GM23338 (cell line): ENCODE measurements at regions not wholly inside any gene's neighbourhood (a gene's known extent, or its start where the extent isn't known, plus 50 kb on each side); places are given as distances from the start of the nearest gene placed in this dataset.
A peak's percentile ranks its signal among the peaks of the same experiment; 100 is the strongest.

Experiments used
- ATAC-seq: fragments of 200-7000 bp; cut with Tn5 transposase; 3 replicates; pipeline ENCODE4 v1.9.1; 2020
- DNase-seq: peaks from one replicate; pipeline ENCODE4 v3.0.0-alpha.2; 2015; ENCODE audit warnings: low spot score
- H2AFZ ChIP-seq: fragments of 200-600 bp; sonication (generic); 2 replicates; pipeline ENCODE4 v1.8.0; 2016; ENCODE audit warnings: antibody characterized with exemption, mild to moderate bottlenecking, moderate library complexity
- H3F3A ChIP-seq: fragments of 200-600 bp; sonication (generic); replicated peaks from 2 replicates; pipeline ENCODE4 v1.8.0; 2017; ENCODE audit warnings: antibody characterized with exemption, mixed run types, low read depth
- H3K27ac ChIP-seq: fragments of 200-600 bp; sonication (generic); 2 replicates; pipeline ENCODE4 v1.6.1; 2016; ENCODE audit warnings: low read depth
- H3K27me3 ChIP-seq: fragments of 200-600 bp; sonication (generic); 2 replicates; pipeline ENCODE4 v1.8.0; 2016; ENCODE audit warnings: mild to moderate bottlenecking, mixed run types, moderate library complexity; ENCODE audit not compliant: insufficient read depth
- H3K36me3 ChIP-seq: fragments of 200-600 bp; sonication (generic); 2 replicates; pipeline ENCODE4 v1.8.0; 2016; ENCODE audit warnings: mild to moderate bottlenecking; ENCODE audit not compliant: insufficient read depth
- H3K4me1 ChIP-seq: fragments of 200-600 bp; sonication (generic); 2 replicates; pipeline ENCODE4 v1.8.0; 2016; ENCODE audit warnings: mild to moderate bottlenecking, moderate library complexity; ENCODE audit not compliant: insufficient read depth
- H3K4me2 ChIP-seq: fragments of 200-600 bp; sonication (generic); 2 replicates; pipeline ENCODE4 v1.7.1; 2017; ENCODE audit warnings: mixed run types
- H3K4me3 ChIP-seq: fragments of 200-600 bp; sonication (generic); 2 replicates; pipeline ENCODE4 v1.6.1; 2016; ENCODE audit warnings: mixed run types
- H3K79me2 ChIP-seq: fragments of 200-600 bp; sonication (generic); replicated peaks from 2 replicates; pipeline ENCODE4 v1.8.0; 2017; ENCODE audit warnings: mild to moderate bottlenecking; ENCODE audit not compliant: insufficient read depth
- H3K9me2 ChIP-seq: fragments of 200-600 bp; sonication (generic); 2 replicates; pipeline ENCODE4 v1.8.0; 2017; ENCODE audit not compliant: insufficient read depth
- H4K20me1 ChIP-seq: fragments of 200-600 bp; sonication (generic); replicated peaks from 2 replicates; pipeline ENCODE4 v1.8.0; 2017; ENCODE audit warnings: mild to moderate bottlenecking; ENCODE audit not compliant: insufficient read depth
- H3K27ac Mint-ChIP-seq: 2 replicates; pipeline ENCODE4 v1.8.0; 2020; ENCODE audit warnings: inconsistent platforms, mild to moderate bottlenecking, moderate library complexity, mixed read lengths
- H3K27me3 Mint-ChIP-seq: 3 replicates; pipeline ENCODE4 v1.8.0; 2022; ENCODE audit warnings: low read depth, mild to moderate bottlenecking, moderate library complexity, mixed read lengths, inconsistent platforms; ENCODE audit not compliant: insufficient read depth, poor library complexity
- H3K36me3 Mint-ChIP-seq: 3 replicates; pipeline ENCODE4 v1.8.0; 2021; ENCODE audit warnings: low read depth, mild to moderate bottlenecking, inconsistent platforms, moderate library complexity, mixed read lengths
- H3K4me1 Mint-ChIP-seq: 3 replicates; pipeline ENCODE4 v1.8.0; 2020; ENCODE audit warnings: mild to moderate bottlenecking, inconsistent platforms, mixed read lengths
- H3K4me3 Mint-ChIP-seq: 3 replicates; pipeline ENCODE4 v1.8.0; 2021; ENCODE audit warnings: moderate library complexity, mild to moderate bottlenecking, inconsistent platforms, mixed read lengths
- H3K9me3 Mint-ChIP-seq: 3 replicates; pipeline ENCODE4 v1.8.0; 2020; ENCODE audit warnings: moderate library complexity, mild to moderate bottlenecking, inconsistent platforms, mixed read lengths
- EZH2 ChIP-seq: fragments of 200-600 bp; sonication (generic); IDR thresholded peaks from one replicate; pipeline ENCODE4 v1.8.0; 2017; ENCODE audit warnings: antibody characterized with exemption, mild to moderate bottlenecking, low read depth; ENCODE audit not compliant: unreplicated experiment
- NANOG ChIP-seq: IDR thresholded peaks from 2 replicates; pipeline ENCODE4 v1.6.1; 2016; ENCODE audit warnings: antibody characterized with exemption, borderline replicate concordance
- STAT1 ChIP-seq: IDR thresholded peaks from one replicate; pipeline ENCODE4 v1.6.1; 2016; ENCODE audit warnings: antibody characterized with exemption; ENCODE audit not compliant: unreplicated experiment
- ZNF114 ChIP-seq: fragments of 250-450 bp; sonication (Bioruptor Pico); IDR thresholded peaks from 2 replicates; pipeline ENCODE4 v1.5.0; 2020; ENCODE audit warnings: mild to moderate bottlenecking, moderate library complexity
- TF ChIP-seq, protein P1 (sequence below), 2 experiments: fragments of 200-600 bp in 1 of 2; sonication (generic) in 1 of 2; conservative IDR thresholded peaks; 2 replicates each; pipeline versions ENCODE4 v1.5.1 to v1.6.1; 2016 to 2017; ENCODE audit warnings: antibody characterized with exemption in 2 of 2, low read depth in 2 of 2, mild to moderate bottlenecking in 2 of 2, moderate library complexity in 1 of 2
- TF ChIP-seq, protein P2 (sequence below): fragments of 250-450 bp; sonication (Bioruptor Pico); IDR thresholded peaks from 2 replicates; pipeline ENCODE4 v1.5.0; 2020; ENCODE audit warnings: mild to moderate bottlenecking, moderate library complexity
- TF ChIP-seq, protein P3 (sequence below): IDR thresholded peaks from 2 replicates; pipeline ENCODE4 v1.6.1; 2016; ENCODE audit warnings: antibody characterized with exemption

DNA sequence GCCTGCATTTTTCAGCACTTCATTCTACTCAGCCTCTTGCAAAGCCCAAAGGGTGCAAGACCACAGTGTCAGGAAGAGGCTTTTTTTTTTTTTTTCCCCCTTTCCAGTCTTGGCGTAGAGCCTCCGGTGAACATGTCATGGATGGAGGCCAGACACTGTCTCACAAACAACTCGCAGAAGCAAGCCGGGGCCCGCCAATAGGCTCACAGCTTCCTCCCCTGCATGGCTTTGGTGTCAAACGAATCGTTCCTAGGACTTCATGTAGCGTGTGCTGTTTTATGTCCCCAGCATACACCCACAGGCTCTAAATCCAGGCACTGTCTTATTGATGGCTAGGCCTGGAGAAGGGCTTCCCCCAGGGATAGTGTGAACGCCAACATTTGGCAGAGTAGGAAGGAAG, 457.7 kb upstream of the MAF start:
- no peak for ATAC-seq
- no peak for DNase-seq
- H3K27ac ChIP-seq = no peak overlapping the region
- Mint-ChIP-seq H3K27ac (no peak overlapping the region), H3K27me3 (peaks cover 2% of the 10 kb centered on the region), H3K36me3 (no peaks in the 10 kb centered on the region), H3K9me3 (no peaks in the 10 kb centered on the region), H3K4me1 (peaks cover 4% of the 10 kb centered on the region; the same call in 1 of the 3 replicates), H3K4me3 (no peak overlapping the region)
- no peaks in the 10 kb centered on the region for H3K4me1 ChIP-seq
- H3K9me2 ChIP-seq = no peaks in the 10 kb centered on the region
- TF ChIP-seq STAT1 (no peak), ZNF114 (CRISPR knock-in tag) (no peak), NANOG (no peak), EZH2 (no peak)
- TF ChIP-seq, protein P1, sequence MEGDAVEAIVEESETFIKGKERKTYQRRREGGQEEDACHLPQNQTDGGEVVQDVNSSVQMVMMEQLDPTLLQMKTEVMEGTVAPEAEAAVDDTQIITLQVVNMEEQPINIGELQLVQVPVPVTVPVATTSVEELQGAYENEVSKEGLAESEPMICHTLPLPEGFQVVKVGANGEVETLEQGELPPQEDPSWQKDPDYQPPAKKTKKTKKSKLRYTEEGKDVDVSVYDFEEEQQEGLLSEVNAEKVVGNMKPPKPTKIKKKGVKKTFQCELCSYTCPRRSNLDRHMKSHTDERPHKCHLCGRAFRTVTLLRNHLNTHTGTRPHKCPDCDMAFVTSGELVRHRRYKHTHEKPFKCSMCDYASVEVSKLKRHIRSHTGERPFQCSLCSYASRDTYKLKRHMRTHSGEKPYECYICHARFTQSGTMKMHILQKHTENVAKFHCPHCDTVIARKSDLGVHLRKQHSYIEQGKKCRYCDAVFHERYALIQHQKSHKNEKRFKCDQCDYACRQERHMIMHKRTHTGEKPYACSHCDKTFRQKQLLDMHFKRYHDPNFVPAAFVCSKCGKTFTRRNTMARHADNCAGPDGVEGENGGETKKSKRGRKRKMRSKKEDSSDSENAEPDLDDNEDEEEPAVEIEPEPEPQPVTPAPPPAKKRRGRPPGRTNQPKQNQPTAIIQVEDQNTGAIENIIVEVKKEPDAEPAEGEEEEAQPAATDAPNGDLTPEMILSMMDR (conservative IDR thresholded peaks at IDR 0.05; ENCODE audit: low read depth in 2 of 2) = no peak
- TF ChIP-seq, protein P2, sequence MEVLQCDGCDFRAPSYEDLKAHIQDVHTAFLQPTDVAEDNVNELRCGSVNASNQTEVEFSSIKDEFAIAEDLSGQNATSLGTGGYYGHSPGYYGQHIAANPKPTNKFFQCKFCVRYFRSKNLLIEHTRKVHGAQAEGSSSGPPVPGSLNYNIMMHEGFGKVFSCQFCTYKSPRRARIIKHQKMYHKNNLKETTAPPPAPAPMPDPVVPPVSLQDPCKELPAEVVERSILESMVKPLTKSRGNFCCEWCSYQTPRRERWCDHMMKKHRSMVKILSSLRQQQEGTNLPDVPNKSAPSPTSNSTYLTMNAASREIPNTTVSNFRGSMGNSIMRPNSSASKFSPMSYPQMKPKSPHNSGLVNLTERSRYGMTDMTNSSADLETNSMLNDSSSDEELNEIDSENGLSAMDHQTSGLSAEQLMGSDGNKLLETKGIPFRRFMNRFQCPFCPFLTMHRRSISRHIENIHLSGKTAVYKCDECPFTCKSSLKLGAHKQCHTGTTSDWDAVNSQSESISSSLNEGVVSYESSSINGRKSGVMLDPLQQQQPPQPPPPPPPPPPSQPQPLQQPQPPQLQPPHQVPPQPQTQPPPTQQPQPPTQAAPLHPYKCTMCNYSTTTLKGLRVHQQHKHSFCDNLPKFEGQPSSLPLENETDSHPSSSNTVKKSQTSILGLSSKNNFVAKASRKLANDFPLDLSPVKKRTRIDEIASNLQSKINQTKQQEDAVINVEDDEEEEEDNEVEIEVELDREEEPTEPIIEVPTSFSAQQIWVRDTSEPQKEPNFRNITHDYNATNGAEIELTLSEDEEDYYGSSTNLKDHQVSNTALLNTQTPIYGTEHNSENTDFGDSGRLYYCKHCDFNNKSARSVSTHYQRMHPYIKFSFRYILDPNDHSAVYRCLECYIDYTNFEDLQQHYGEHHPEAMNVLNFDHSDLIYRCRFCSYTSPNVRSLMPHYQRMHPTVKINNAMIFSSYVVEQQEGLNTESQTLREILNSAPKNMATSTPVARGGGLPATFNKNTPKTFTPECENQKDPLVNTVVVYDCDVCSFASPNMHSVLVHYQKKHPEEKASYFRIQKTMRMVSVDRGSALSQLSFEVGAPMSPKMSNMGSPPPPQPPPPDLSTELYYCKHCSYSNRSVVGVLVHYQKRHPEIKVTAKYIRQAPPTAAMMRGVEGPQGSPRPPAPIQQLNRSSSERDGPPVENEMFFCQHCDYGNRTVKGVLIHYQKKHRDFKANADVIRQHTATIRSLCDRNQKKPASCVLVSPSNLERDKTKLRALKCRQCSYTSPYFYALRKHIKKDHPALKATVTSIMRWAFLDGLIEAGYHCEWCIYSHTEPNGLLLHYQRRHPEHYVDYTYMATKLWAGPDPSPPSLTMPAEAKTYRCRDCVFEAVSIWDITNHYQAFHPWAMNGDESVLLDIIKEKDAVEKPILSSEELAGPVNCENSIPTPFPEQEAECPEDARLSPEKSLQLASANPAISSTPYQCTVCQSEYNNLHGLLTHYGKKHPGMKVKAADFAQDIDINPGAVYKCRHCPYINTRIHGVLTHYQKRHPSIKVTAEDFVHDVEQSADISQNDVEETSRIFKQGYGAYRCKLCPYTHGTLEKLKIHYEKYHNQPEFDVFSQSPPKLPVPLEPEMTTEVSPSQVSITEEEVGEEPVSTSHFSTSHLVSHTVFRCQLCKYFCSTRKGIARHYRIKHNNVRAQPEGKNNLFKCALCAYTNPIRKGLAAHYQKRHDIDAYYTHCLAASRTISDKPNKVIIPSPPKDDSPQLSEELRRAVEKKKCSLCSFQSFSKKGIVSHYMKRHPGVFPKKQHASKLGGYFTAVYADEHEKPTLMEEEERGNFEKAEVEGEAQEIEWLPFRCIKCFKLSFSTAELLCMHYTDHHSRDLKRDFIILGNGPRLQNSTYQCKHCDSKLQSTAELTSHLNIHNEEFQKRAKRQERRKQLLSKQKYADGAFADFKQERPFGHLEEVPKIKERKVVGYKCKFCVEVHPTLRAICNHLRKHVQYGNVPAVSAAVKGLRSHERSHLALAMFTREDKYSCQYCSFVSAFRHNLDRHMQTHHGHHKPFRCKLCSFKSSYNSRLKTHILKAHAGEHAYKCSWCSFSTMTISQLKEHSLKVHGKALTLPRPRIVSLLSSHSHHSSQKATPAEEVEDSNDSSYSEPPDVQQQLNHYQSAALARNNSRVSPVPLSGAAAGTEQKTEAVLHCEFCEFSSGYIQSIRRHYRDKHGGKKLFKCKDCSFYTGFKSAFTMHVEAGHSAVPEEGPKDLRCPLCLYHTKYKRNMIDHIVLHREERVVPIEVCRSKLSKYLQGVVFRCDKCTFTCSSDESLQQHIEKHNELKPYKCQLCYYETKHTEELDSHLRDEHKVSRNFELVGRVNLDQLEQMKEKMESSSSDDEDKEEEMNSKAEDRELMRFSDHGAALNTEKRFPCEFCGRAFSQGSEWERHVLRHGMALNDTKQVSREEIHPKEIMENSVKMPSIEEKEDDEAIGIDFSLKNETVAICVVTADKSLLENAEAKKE (CRISPR knock-in tag) = no peak
- TF ChIP-seq, protein P3, sequence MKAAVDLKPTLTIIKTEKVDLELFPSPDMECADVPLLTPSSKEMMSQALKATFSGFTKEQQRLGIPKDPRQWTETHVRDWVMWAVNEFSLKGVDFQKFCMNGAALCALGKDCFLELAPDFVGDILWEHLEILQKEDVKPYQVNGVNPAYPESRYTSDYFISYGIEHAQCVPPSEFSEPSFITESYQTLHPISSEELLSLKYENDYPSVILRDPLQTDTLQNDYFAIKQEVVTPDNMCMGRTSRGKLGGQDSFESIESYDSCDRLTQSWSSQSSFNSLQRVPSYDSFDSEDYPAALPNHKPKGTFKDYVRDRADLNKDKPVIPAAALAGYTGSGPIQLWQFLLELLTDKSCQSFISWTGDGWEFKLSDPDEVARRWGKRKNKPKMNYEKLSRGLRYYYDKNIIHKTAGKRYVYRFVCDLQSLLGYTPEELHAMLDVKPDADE = no peak
- H3K79me2 ChIP-seq = no peaks in the 10 kb centered on the region
- no peaks in the 10 kb centered on the region for H3K27me3 ChIP-seq
- H3K36me3 ChIP-seq = no peaks in the 10 kb centered on the region
- H3K4me3 ChIP-seq = no peak overlapping the region
- no peaks in the 10 kb centered on the region for H4K20me1 ChIP-seq
- H3K4me2 ChIP-seq = no peak overlapping the region
- H3F3A ChIP-seq = no peaks in the 10 kb centered on the region
- peak overlapping the region; percentile 76; the same call in 1 of the 2 replicates for H2AFZ ChIP-seq
